Left kidney (tissue), 1 donor: ENCODE measurements at regions not wholly inside any gene's neighbourhood (a gene's known extent, or its start where the extent isn't known, plus 50 kb on each side); places are given as distances from the start of the nearest gene placed in this dataset.

Experiments used
- DNase-seq: peaks from one replicate; pipeline ENCODE4 v3.0.0-alpha.2; 2013

DNA sequence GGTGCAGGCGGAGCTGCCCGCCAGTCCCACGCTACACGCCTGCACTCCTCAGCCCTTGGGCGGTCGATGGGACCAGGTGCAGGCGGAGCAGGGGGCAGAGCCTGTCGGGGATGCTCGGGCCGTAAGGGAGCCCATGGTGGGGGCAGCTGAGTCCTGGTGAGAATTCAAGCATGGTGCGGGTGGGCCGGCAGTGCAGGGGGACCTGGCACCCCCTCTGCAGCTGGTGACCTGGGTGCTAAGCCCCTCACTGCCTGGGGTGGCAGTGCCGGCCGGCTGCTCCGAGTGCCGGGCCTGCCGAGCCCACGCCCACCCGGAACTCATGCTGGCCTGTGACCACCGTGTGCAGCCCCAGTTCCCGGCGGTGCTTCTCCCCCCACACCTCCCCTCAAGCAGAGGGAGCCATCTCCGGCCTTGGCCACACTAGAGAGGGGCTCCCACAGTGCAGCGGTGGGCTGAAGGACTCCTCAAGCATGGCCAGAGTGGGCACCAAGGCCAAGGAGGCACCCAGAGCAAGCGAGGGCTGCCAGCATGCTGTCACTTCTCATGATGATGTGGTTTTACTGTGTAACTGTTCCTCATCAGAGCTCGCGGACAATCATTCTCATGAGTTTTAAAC lies 228.9 kb upstream of the CDH9 start:
- no peak for DNase-seq

DNA sequence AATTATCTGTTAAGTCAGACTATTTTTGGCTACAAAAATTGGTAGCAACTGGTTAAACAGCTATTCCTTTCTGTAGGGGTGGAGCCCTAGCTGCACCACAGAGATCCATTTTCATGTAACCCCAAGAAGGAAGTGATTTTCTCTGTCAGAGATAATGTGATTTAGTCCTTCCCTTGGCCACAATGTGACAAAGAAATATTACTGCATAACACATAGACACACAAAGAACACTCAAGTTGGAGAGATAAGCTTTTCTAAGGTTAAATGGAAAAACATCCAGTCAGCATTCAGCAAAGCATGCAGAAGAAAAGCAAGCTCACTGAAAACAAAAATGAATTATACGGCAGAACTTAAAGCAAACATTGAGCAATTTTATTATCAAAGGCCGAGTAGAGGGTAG lies 227.8 kb upstream of the CDH9 start:
- DNase-seq = no peak

DNA sequence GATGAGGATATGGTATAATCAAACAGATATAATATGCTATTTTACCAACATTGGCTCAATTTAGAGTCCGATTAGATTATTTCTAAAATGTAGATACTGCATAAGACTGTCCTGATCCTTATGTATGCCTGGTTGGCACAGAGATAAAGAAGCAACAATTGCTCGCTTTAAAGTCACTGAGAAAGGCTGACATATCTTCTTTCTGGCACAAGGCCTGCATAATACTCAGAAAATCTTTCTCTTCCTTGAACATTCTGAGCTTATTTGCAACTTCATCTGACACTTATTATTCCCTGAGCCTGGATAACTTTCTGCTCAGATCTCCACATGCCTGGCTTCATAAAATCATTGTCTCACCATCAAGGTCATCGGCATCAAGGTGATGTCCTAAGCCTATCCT lies 219.3 kb upstream of the CDH9 start:
- no peak for DNase-seq

DNA sequence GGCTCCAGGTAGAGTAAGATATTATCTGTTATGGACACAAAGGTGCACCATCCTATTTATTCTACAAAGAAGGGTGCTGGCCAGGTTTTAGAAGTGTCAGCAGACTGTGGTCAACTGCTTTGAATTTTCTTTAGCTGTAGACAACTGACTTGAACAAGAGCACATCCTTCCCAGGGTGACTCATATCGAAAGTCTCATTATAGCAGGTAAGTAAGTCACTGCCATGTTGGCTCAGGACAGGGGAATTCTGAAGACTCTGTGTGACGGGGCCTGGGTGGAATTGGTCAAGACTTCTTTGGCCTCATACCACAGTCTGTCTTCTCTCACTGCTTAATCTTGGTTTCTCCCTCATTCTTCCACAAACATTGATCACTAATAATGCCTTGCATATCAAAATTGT lies 214.5 kb upstream of the CDH9 start:
- DNase-seq = no peak

DNA sequence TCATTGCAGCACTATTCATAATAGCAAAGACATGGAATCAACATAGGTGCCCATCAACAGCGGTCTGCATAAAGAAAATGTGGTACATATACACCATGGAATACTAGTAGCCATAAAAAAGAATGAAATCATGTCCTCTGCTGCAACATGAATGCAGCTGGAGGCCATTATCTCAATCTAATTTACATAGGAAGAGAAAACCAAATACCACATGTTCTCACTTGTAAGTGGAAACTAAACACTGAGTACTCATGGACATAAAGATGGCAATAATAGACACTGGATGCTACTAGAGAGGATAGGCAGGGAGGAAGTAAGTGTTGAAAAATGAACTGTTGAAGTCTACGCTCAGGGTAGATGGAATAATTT lies 203.9 kb upstream of the CDH9 start:
- DNase-seq = no peak

DNA sequence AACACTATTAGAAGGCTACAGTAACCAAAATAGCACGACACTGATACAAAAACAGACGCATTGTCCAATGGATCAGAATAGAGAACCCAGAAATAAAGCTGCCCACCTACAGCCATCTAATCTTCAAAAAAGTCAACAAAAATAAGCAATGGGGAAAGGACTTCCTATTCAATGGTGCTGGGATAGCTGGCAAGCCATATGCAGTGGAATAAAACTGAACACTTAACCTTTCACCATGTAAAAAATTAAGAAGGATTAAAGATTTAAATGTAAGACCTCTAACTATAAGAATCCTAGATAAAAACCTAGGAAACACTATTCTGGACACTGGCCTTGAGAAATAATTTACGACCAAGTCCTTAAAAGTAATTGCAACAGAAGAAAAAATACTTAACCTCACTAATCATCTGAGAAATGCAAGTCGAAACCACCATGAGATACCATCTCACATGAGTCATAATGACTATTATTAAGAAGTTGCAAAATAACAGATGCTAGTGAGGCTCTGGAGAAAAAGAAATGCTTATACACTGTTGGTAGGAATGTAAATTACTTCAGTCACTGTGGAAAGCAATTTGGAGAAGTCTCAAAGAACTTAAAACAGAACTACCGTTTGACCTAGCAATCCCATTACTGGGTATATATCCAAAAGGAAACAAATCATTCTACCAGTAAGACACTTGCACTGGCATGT lies 203.3 kb upstream of the CDH9 start:
- peak; percentile 49 for DNase-seq

DNA sequence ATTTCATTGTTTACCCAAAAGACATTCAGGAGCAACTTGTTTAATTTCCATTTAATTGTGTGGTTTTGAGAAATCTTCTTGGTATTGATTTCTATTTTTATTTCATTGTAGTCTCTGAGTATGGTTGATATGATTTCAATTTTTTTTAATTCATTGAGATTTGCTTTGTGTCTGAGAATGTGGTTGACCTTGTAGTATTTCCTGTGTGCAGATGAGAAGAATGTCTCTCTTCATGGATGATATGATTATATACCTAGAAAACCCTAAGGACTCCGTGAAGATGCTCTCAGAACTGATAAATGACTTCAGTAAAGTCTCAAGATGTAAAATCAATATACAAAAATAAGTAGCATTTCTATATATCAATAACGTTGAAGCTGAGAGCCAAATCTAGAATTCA lies 202.4 kb upstream of the CDH9 start:
- no peak for DNase-seq

DNA sequence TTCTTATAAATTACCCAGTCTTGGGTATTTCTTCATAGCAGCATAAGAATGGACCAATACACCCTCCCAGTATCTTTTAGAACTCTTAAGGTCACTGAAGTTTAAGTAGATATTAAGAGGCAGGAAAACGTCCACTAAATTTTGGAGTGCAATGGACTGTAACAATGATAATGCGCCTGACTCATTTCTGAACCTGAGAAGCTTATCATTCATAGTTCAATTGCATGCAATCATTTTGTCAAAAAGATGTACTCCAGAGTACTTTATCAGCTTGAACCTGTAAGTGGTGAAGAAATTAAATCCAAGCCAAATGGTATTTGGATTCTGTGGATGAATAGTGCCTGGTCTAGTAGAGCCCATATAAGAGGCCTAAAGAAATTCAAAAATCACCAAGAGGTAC lies 196.5 kb upstream of the CDH9 start:
- no peak for DNase-seq

DNA sequence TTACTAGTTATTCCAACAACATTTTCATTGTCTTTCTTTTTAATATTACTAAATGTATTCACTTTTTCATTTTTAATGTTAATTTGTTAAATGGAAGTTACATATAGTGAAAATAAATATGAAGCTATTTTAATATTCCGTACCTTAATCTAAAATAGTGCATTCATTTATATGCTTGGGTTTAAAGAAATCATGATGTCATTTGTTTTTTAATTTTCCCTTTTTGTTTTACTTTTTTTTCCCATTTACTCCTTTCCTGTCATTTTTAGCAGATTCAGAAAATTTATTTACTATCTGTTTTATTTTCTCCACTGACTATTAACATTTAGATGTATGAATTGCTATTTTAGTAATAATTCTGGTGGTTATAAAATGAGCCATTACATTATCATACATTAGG lies 183.0 kb upstream of the CDH9 start:
- no peak for DNase-seq

DNA sequence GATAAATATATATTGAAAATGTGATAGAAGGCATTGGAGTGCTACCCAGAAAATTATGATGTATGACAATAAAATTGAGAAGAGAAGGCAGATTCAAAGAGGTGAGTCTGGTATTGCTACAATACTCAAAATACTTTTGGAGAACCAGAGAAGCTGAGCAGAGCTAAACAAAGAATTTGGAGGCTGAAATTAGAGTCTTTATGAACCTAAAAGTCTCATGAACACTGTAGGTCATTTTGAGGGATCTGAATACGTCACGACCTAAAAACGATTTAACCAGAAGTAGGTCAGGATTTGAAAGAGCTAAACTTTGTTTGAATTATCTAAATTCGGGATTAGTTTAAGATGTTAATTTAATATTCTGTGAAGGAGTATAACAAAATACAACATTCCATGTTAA lies 182.4 kb upstream of the CDH9 start:
- DNase-seq = no peak

DNA sequence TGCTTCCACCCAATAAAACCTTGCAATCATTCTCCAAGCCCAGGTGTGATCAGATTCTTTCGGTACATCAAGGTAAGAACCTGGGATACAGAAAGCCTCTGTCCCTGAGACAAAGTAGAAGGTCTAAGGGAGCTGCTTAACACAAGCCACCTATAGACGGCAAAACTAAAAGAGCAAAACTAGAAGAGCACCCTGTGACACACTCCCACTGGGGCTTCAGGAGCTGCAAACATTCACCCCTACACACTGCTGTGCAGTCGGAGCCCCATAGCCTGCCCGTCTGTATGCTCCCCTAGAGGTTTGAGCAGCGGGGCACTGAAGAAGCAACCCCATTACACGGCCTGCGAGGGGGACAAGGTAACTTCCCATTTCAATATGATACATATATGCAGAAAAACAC lies 179.6 kb upstream of the CDH9 start:
- DNase-seq = no peak

DNA sequence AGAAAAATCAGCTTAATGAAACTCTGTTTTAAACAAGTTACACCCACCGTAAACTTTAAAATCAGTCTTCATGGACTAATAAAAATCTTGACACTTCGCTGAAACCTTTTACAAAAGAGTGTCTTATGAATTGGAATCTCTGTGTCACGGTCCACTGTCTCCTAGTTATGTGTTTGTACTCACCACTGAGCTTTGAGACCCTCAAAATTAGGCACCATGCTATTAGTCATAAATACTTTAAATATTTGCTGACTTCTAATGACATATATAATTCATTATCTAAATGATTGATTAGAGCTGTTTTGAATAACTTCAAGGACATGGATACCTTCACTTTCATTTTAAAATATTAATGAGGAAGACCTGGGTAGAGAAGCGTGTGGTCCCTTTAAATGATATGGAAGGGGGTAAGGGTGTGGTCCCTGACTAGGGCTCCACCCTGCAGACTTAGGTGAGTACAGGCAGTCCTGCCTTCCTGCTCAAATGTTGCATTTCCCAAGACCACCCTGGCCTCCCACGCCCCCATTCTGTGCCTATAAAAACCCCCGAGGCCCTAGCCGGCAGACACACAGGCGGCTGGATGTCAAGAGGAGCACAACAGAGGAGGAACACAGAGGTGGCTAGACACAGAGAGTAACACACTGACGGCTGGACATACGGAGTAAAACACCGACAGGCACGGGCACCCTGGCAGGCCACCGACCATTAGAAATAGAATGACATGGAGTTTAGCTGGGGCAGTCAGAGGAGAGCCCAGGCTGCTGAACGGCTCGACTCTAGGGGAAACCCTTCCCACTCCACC lies 179.0 kb upstream of the CDH9 start:
- DNase-seq = no peak

DNA sequence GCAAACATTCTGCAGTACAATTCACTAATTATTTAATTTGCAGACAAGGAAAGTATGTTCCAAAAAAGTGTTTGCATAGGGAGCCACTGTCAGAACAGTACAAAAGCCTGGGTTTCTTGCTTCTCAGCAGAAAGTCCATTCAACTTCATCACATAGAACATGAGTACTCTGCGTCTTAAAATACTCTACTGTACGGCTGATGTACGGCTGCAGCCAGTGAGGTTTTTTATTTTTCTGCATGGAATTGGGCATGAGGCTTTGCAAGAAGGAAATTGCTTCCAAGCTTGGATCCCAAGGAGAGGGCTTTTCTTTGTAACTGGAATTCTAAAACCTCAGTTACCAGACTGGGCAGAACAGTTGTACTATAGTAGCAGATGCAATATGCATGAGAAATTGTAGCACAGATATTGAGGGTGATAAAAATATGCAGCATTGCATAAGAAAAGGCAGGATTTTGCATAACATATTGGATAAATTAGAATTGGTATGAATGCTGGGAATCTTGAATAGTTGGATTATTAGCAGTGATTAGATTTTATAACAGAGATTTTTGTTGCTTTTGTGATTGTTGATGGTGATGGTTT lies 178.1 kb upstream of the CDH9 start:
- DNase-seq = no peak

DNA sequence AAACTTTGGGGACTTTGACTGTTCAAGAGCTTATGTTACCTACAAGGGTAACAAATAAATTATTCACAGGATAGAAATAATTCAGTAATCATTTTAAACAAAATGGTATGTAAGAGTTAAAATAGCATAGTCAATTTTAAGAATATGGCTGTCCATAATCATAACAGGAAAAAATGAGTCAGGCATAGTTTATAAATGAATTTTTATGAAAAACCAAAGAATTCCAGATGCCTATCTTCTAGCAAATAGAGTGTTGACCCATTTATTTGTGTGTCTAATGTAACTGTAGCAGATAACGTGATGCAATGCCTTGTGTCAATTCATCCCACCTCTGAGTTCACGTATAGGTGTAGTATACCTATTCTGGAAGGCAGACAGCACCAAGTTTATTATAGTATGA lies 169.7 kb upstream of the CDH9 start:
- no peak for DNase-seq

DNA sequence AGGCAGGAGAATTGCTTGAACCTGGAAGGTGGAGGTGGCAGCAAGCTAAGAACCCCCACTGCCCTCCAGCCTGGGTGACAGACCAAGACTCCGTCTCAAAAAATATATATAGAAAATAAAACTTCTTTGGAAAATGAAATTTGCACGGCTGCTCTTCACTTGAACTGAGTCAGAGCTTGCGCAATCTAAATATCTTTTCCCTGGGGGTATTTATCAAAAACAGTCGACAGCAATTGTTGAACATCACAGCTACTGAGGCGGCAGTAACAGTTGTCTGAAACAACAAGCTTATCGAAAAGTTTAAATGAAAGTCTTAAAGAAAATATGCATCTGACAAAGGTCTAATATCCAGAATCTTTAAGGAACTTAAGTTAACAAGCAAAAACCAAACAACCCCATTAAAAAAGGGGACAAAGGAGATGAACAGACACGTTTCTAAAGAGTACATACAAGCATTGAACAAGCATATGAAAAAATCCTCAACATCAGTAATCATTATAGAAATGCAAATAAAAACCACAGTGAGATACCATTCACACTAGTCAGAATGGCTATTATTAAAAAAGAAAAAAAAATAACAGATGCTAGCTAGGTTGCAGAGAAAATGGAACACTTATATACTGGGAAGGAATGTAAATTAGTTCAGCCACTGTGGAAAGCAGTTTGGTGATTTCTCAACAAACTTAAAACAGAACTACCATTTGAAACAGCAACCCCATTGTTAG lies 153.6 kb upstream of the CDH9 start:
- DNase-seq = no peak

DNA sequence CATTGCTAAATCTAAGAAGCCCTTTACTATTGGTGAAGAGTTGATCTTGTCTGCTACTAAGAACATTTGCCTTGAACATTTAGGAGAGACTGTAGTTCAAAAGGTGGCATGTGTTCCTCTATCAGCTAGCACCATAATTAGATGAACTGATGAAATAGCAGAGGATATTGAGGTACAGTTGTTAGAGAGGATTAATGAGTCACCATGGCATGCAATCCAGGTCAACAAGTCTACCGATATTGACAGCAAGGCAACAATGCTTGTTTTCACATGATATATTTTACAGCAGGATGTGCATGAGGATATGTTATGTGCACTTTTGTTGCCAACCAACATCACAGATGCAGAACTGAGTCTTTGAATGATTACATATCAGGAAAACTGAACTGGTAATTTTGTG lies 134.3 kb upstream of the CDH9 start:
- DNase-seq = no peak

DNA sequence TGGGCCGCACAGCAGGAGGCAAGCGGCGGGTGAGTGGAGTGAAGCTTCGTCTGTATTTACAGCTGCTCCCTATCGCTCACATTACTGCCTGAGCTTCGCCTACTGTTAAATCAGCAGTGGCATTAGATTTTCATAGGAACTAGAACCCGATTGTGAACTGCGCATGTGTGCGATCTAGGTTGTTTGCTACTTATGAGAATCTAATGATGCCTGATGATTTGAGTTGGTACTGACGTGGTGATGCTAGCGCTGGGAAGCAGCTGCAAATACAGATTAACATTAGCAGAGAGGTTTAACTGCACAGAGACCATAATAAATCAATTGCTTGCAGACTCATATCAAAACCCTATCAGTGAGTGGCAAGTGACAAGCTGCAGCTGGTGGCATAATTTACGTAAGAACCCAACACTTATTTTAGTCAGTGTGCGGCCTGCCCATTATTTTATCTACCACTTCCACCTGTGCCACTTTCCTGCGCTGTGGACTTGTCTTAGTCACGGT lies 133.4 kb upstream of the CDH9 start:
- DNase-seq = no peak

DNA sequence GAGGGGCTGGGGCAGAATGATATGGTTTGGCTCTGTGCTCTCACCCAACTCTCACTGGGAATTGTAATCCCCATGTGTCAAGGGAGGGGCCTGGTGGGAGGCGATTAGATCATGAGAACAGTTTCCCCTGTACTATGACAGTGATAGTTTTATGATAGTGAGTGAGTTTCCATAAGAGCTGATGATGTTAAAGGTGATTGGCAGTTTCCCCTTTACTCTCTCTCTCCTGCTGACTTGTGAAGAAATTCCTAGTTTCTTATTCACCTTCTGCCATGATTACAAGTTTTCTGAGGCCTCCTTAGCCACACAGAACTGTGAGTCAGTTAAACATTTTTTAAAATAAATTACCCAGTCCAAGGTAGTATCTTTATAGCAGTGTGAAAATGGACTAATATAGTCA lies 120.4 kb upstream of the CDH9 start:
- DNase-seq = no peak

DNA sequence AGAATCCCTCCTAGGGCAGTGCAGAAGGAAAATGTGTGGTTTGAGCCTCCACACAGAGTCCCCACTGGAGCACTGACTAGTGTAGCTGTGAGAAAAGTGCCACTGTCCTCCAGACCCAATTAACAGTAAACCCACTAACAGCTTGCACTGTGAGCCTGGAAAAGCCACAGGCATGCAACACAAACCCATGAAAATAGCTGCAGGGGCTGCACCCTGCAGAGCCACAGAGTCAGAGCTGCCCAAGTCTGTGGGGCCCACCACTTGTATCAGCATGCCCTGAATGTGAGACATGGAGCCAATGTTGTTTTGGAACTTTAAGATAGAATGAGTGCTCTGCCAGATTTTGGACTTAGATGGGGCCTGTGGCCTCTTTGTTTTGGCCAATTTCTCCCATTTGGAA lies 119.8 kb upstream of the CDH9 start:
- no peak for DNase-seq

DNA sequence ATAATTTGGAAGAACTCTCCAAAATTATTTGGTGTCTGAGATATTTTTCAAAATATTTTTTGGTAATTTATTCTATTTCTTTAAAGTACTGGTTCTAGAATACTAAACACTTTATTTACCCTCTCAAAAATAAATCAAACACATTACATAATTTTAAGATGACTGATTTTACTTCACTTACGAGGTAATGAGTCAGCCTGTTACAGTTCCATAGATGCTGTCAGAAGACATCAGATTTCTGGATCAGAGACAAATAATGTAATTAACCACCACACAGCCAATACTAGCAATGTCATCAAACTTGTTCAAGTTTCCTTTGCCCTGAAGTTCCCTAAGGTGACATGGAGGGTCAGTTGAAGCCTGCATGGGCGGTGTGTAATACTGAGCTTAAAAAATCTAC lies 106.1 kb upstream of the CDH9 start:
- DNase-seq = no peak

DNA sequence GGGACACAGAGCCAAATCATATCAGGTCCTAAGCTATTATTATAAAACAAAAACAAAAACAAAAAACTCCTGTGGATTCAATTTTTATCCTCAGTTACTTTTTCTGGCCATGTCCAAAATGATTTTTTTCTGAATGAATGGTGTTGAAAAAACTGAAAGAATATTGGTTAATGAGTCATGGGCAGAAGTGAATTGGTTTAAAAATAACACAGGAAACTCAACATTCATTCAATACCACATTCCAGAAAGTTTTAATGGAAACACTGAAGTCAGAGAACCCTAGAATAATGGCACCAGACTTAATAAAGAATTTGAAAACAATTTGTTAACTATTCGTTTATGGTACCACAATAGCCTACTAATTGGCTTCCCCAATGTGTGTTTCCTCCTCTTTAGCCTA lies 102.4 kb upstream of the CDH9 start:
- DNase-seq = no peak

DNA sequence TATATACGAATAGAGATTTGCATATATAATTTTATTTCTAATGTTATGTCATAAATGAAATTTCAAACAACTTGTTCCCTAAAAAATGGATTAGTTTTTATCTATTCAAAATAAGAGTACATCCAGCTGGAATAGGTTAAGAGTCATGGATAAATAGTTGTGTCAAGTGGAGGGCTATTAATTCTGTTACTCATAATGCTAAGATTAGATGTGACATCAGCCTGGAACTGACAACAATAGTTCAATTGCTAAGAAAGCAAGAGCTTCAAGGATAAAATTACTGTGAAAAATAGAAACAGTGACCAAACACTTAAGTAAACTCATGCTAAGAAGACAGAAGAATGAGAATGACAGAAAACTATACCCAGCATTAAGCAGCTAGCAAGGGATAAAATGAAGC lies 92.2 kb upstream of the CDH9 start:
- no peak for DNase-seq

DNA sequence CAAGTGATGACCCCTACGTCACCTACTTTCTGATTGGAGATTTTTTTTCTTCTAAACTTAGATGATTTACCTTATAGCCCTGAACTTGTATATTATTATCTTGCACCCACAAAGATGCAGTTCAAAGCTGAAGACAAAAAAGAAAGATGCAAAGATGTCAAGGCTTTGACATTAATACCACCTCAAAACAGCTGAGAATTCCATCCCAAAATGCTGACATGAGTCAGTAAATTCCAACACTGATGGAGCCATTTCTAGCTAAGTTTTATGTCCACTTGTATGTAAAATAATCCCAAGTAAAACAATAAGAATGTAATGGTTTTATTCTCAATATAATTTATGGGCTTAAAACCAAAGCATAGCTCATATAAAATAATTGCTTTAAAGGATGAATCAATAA lies 91.5 kb upstream of the CDH9 start:
- DNase-seq = no peak
